Caki2 (cell line): ENCODE measurements at regions not wholly inside any gene's neighbourhood (a gene's known extent, or its start where the extent isn't known, plus 50 kb on each side); places are given as distances from the start of the nearest gene placed in this dataset.
"Not testable (repeated sequence)": the region's sequence is repeated elsewhere in the genome, so short reads cannot be mapped to it uniquely, and the experiment has no call there.

ENCODE experiments used
- DNase-seq: peaks from one replicate; pipeline ENCODE4 v3.0.0-alpha.2; 2015; ENCODE audit warnings: low read depth
- in situ Hi-C: cut with HindIII; loops from 2 replicates; pipeline ENCODE4 v1.10.0; 2016; ENCODE audit warnings: low sequenced_read_pairs, low pct_unique_long_range_greater_than_20kb, mixed read lengths

DNA sequence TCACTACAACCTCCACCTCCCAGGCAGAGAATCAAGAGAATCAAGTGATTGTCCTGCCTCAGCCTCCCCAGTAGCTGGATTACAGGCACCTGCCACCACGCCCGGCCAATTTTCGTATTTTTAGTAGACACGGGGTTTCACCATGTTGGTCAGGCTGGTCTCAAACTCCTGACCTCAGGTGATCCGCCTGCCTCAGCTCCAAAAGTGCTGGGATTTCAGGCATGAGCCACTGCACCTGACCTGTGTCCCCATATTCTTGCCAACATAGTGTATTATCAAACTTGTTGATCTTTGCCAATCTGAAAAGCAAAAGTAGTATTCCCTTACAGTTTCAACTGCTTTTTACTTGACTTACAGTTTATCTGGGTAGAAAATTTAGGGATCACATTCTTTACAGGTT is 101.7 kb downstream of the SPDYE17 start:
- in situ Hi-C loops, DNase-seq: not testable (repeated sequence)

DNA sequence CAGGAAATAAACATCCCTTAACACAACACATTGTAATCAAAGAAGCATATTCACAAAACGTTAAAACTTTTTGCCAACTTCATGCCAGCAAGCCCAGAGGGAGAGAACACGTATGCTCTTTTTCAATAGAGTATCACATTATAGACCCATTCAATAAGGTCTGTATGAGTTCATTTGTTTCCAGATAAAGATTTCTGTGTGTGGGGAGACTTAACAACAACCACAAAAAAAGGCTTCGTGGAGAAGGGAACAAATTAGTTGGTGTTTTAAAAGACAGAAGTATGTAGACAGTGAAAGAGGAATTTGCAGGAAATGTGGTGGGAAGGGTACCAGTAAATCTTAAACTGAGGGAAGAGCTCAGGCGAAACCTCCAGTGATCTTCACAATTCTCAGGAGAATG is 103.4 kb downstream of the SPDYE17 start:
- DNase-seq, in situ Hi-C loops: not testable (repeated sequence)

GRCh38 chr7:76927741-76928393 is 104.3 kb downstream of the SPDYE17 start:
- in situ Hi-C loops, DNase-seq: not testable (repeated sequence)

DNA sequence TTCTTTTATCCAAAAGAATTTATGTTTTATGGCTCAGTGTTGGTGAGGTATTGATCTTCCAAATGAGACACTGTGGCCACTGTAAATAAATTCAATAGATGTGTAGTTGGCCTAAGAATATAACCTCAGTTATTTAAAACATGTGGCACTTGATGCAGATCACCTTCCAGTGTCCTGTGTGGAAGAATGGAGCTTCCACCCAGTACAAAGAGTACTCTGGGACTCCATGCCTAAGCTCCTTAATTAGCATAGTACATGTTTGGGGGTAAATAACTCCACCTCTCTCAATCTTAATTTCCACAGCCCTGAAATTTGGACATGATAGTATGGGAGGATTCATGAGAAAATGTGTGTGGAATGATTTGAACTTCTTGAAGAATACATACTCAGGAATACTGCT is 105.7 kb downstream of the SPDYE17 start:
- in situ Hi-C loops, DNase-seq: not testable (repeated sequence)

DNA sequence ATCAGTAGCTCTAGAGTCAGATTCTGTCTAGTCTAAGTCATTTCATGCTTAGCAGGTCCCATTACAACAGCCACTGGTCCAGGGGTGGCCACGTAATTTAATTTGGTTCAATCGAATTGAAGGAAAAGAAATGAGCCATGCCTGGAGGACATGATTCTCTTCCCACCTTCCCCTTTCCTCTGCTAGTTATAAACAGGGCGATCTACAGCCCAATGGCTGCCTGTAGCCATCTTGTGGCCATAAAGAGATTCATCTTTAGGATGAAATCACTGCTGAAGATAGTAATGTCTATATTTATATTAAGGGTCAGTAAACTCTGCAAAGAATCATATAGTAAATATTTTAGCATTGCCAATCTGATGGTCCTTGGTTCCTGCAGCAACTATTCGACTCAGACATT is 107.4 kb downstream of the SPDYE17 start:
- in situ Hi-C loops, DNase-seq: not testable (repeated sequence)

DNA sequence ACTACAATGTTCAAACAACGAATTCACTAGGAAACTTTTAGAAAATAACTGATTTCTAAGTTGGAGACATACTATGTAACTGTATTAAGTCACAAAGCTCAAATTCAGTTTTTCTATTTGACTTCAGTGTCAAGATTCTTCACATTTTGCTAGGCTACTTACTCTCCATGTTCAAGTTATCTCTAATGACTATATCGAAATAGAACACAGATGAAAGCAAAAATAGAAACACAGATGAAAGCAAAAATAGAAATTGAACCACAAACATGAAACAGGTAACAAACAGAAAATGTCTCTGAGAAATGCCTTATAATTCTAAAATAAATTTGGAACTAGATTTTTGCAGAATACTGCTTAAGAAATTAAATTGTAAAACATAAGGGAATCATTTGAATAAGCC is 113.5 kb downstream of the SPDYE17 start:
- in situ Hi-C loops, DNase-seq: not testable (repeated sequence)

DNA sequence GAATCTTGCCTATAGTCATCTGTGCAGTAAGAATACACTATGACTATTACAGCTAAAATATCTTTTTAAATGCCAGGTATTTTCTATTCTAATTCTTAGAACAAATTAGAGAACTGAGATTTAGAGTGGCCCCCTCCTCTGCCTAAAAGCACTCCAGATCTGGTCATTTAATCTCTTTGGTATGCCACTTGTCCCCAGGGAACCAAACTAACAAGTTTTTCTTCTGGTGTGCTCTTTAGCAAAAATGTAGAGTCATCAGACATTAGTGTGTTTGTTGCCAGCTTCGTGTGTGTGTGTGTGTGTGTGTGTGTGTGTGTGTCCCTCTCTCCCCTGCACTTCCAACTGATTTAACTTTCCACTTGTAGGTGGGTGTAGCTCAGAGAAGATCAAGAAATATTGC is 117.8 kb downstream of the SPDYE17 start:
- in situ Hi-C loops, result not testable (repeated sequence)

GRCh38 chr7:76912011-76912814 is 119.9 kb downstream of the SPDYE17 start:
- DNase-seq, in situ Hi-C loops: not testable (repeated sequence)

More for the DNA sequence above, 117.8 kb downstream of the SPDYE17 start:
- not testable (repeated sequence) for DNase-seq

- DNase-seq, in situ Hi-C loops: not testable (repeated sequence)
Observed at GRCh38 chr7:76904688-76905087, 127.5 kb downstream of the SPDYE17 start.

DNA sequence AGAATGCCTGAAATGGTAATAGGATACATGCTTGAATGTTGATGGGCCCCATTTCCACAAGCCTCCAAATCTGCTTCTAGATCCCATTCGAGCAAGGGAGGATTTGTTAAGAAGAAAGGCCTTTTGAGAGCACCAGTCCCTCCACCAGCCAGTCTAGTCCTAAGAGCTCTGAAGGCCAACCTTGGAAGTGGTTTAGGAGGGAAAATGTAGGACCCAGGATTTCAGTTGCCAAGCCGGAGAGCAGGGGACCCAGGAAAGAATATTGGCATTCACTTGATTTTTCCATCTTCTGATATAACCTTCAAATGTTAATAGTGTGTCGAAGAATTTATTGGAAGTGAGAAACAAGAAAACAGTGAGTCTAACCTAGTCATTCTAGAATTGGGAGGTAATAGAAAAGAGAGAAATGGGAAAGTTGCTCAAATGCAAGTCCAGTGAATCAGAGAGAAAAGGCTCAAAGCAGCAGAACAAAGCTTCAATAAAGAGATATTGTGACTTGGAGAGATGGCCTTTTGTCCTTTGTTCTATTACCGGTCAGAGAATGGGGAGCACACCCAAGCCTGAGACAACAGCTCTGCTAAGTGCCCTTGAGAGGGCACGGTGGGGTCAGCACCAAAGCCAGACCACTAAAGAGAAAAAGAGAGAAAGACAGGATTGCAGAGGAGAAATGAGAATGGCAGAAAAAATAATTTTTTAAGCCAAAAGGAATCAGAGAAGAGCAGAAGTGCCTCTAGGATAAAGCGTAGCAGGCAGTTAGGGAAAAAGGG is 130.0 kb downstream of the SPDYE17 start:
- DNase-seq, in situ Hi-C loops: not testable (repeated sequence)

GRCh38 chr7:76898807-76899206 is 133.4 kb downstream of the SPDYE17 start:
- in situ Hi-C loops, DNase-seq: not testable (repeated sequence)

- in situ Hi-C loops, DNase-seq: not testable (repeated sequence)
Observed at GRCh38 chr7:76897007-76897406, 135.2 kb downstream of the SPDYE17 start.

DNA sequence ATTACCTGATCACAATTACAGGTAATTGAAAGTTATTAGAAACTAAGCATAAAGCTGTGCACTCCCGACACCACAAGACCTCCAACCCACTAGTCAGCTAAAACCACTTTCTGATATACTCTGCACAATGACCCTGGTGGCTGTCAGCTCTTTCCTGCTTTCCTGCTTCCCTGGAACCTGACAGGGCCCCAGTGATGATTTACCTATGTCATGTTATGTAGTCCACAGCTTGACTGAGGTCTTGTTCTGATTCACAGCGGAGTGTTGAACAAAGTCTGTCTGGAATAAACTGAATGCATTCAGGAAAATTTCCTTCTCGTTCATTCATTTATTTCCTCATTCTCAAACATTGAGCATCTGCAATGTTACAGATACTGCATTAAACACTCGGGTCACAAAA is 136.5 kb downstream of the SPDYE17 start:
- in situ Hi-C loops, DNase-seq: not testable (repeated sequence)

DNA sequence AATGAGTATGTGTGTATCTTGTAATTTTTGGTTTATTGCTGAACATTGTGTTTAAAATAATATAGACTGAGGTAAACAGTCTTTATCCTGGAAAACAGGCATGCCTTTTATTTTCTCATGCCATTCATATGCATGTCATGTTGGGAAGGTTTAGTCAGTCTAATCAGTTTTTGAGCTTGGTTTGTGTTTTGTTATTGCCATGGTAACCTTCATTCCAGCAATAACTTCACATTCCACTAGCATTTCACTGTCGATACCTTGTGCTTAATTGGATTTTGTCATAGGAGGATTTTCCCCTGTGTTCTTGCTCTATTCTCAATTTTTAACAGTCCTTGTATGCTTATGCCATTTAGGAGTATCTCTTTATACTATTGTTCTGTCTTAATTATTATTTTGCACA is 140.4 kb downstream of the SPDYE17 start:
- peak; percentile 22 for DNase-seq
- in situ Hi-C loops, result not testable (repeated sequence)

DNA sequence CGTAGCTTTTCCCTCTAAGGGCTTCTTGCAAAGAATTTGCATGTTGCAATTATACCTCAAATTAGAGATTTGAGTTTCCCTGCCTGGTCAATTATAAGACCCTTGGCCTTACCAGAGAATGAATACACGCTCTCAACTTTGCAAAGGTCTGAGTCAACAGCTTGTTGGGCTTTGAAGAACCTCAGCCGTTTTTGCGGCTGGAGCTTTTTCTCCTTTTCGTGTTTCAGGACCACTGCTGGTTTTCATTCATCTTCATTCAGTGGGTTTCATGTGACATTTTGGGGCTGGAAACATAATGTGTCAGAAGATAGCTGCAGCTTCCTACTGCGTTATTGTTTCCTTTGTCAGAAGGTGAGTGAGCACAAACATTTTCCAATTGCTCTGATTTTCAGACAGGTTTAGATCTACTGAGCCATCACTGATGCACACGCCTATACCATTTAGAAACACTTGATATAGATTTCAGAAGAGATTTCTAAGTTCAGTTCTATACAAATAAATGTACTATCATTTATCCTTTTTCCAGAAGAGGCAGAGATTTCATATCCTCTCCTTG is 152.3 kb downstream of the SPDYE17 start:
- DNase-seq, in situ Hi-C loops: not testable (repeated sequence)

DNA sequence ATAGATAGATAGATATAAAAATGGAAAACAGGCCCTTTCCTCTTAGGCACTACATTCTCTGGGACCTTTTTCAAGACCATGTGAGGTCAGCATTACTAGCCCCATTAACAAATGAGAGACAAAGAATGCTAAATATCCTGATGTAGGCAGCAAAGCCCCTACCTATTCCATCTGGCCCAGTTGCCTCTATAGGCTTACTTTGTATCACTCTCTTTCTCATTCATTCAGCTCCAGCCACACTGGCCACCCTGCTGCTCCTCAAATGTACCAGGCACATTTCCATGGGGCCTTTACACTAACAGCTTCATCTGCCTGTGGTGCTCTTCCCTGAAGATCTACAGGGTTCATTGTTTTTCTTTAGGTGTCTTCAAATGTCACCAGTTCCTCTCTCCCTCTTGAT is 156.4 kb downstream of the SPDYE17 start:
- DNase-seq, in situ Hi-C loops: not testable (repeated sequence)

DNA sequence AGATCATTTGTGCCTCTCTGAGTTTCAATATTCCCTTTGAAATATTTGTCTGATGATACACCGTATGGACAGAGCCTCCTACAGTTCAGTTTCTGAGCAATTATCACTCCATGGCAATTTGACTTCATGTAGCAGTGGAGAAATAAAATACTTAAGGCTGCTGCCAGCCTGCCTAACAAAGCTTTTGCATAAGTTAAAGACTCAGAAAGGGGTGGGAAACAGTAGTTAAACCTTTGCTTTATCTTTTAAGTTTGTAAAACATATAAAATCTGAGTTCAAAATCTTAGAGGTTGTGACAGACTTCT is 161.7 kb downstream of the SPDYE17 start:
- in situ Hi-C loops, DNase-seq: not testable (repeated sequence)

DNA sequence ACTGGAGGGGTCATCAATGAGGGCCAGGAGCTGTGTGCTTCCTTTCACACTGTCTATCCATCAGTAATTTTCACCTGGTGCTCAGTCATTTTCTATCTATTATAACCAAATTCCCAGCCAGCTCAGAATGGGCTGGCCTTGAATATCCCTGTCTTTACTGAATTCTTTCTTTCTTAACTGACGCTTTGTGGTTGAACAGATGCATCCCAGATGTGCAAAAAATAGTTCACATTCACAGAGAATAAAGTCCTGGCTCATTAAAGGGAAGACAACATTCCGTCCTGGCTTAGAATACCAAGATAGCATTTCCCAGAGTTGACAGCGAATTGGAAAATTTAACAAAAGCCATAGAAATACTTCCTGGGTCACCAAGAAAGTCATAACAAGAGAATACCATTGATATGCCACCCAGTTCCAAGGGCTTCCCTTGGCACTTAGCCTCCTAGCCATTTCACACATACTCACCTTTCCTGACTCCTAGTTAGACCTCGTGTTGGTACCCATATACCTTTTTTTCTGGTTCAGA is 164.7 kb downstream of the SPDYE17 start:
- in situ Hi-C loops, DNase-seq: not testable (repeated sequence)
